HAP-1 (cell line): ENCODE measurements at regions not wholly inside any gene's neighbourhood (a gene's known extent, or its start where the extent isn't known, plus 50 kb on each side); places are given as distances from the start of the nearest gene placed in this dataset.

ENCODE experiments used
- DNase-seq, 2 experiments: peaks; one replicate each; pipeline ENCODE4 v3.0.0-alpha.2; 2016 to 2020; ENCODE audit warnings: low spot score in 2 of 2
- H3K27me3 ChIP-seq: fragments of 250-450 bp; sonication (Bioruptor Pico); 2 replicates; pipeline ENCODE4 v1.5.1; 2020; ENCODE audit warnings: low read depth, mild to moderate bottlenecking, moderate library complexity
- H3K36me3 ChIP-seq: fragments of 250-450 bp; sonication (Bioruptor Pico); replicated peaks from 2 replicates; pipeline ENCODE4 v1.5.1; 2020; ENCODE audit warnings: mild to moderate bottlenecking
- H3K4me1 ChIP-seq: fragments of 250-450 bp; sonication (Bioruptor Pico); 2 replicates; pipeline ENCODE4 v1.5.1; 2020; ENCODE audit warnings: mild to moderate bottlenecking
- H3K4me3 ChIP-seq: fragments of 250-450 bp; sonication (Bioruptor Pico); 2 replicates; pipeline ENCODE4 v1.5.1; 2020; ENCODE audit warnings: mild to moderate bottlenecking, moderate library complexity
- H3K9me3 ChIP-seq: fragments of 250-450 bp; sonication (Bioruptor Pico); 2 replicates; pipeline ENCODE4 v1.5.1; 2020; ENCODE audit warnings: mild to moderate bottlenecking, moderate library complexity
- in situ Hi-C: fragments of 300-500 bp; cut with MboI; formaldehyde crosslinking; loops from 3 replicates; pipeline ENCODE4 v1.14.3; 2020; ENCODE audit warnings: low sequenced_read_pairs, inconsistent platforms, mixed read lengths

DNA sequence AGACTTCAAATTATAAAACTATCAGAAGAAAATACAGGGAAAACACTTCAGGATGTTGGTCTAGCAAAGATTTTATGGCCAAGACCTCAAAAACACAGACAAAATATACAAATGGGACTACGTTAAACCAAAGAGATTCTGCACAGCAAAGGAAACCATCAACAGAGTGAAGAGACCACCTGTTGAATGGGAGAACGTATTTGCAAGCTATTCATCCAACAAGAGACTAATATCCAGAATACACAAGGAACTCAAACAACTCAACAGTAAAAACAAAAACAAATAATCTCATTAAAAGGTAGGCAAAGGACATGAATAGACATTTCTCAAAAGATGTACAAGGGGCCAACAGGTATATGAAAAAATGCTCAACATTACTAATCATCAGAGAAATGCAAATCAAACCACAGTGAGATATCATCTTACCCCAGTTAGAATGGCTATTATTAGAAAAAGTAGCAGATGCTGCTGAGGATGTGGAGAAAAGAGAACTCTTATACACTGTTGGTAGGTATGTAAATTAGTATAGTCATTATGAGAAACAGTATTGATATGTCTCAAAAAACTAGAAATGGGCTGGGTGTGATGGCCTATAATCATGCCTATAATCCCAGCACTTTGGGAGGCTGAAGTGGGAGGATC lies 112.6 kb downstream of the LRIG2 start:
- in situ Hi-C loops, result no loop called here
- Histone ChIP-seq H3K4me3 (no peak overlapping the region), H3K9me3 (no peaks in the 10 kb centered on the region), H3K27me3 (peaks cover 10% of the 10 kb centered on the region; the same call in 1 of the 2 replicates), H3K36me3 (no peaks in the 10 kb centered on the region), H3K4me1 (no peaks in the 10 kb centered on the region)
- no peak for DNase-seq

DNA sequence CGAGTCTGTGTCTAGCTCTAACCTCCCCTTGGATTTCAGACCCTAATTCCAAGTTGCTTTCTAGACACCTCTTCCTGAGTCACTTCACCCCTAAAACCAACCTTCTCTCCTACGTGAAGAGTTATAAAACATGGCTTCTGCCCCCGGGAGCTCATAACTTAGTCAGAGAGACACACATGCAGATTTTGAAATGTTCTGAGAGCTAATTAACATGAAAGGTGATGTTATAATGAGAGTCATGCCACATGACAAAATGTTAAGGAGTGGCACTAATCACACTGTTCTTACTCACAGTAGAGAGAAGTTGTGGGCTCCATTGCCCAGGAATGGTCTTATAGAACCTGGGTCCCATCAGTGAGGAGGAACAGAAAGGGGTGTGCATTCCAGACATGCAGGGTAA lies 117.1 kb downstream of the LRIG2 start:
- in situ Hi-C loops, result no loop called here
- H3K27me3 ChIP-seq, result 0 out of 2 replicates have a peak, but pooled peaks cover 6% of the 10 kb centered on the region
- no peak for DNase-seq

DNA sequence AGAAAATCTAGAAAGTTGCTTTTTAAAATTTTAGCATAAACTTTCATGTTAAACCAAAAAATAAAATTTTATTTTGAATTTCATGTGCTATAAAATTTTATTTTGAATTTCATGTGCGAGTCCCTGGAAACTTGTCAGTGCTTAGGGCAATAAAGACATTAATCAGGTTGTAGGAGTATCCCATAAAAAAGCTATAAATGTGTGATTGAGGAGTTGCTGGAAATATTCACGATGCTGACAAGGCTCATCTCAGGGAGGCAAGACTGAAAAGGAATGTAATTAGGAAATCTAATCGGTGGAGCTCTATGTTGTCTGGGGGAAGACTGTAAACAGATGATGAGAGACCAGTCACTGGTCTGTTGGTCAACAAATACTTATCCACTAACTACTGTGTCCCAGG lies 117.9 kb downstream of the LRIG2 start:
- Histone ChIP-seq H3K9me3 (no peaks in the 10 kb centered on the region), H3K36me3 (no peaks in the 10 kb centered on the region), H3K4me1 (no peaks in the 10 kb centered on the region), H3K27me3 (0 out of 2 replicates have a peak, but pooled peaks cover 6% of the 10 kb centered on the region), H3K4me3 (no peak overlapping the region)
- no peak for DNase-seq
- in situ Hi-C loops, result no loop called here

More for the DNA sequence above, 117.1 kb downstream of the LRIG2 start:
- H3K36me3 ChIP-seq, result no peaks in the 10 kb centered on the region
- no peak overlapping the region for H3K4me3 ChIP-seq
- H3K9me3 ChIP-seq, result no peaks in the 10 kb centered on the region
- no peaks in the 10 kb centered on the region for H3K4me1 ChIP-seq

DNA sequence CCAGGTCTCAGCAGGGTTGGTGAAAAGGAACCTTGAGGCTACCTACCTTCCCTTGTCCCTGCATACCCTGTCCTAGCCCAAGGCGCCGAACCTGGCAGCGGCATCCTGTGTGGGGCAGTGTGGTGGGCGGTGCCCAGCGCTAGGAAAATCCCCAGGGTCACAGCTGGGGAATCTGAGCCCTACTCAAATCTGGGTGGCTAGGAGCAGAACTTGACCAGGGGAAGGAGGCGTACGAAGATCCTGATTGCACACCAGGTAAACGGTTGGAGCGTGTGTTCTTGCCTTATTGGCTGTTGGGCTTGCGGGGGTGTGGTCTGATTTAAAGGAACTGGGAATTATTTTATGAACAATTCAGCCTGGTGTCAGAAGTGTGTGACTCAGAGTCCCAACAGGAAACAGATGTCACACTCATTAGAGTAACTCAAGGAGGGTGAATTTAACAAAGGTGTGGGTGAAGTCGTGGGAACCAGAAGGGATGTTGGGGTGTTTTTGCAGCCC lies 118.6 kb downstream of the LRIG2 start:
- in situ Hi-C loops, result no loop called here
- no peak overlapping the region for H3K4me3 ChIP-seq
- H3K9me3 ChIP-seq, result no peaks in the 10 kb centered on the region
- H3K36me3 ChIP-seq, result no peaks in the 10 kb centered on the region
- H3K4me1 ChIP-seq, result no peaks in the 10 kb centered on the region; the same call in 1 of the 2 replicates
- 0 out of 2 replicates have a peak, but pooled peaks cover 6% of the 10 kb centered on the region for H3K27me3 ChIP-seq
- no peak for DNase-seq

DNA sequence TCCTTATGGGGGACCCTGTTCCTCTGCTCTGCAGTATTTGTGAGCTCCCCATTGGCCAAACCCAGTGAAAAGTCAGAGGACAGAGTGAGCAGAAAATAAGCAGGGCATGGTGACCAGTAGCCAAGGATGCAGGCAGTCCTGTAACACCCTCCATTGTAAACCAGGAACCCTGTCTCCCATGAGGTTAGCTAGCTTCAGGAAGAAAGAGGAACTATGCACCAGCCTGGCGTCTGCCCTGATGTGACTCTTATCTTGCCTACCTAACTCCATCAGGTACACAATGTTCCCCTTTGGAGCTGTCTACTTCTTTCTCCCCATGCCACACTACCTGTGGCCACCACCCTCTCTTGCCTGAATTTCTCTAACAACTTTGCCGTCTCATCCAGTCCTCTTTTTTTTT lies 119.2 kb downstream of the LRIG2 start:
- Histone ChIP-seq H3K27me3 (0 out of 2 replicates have a peak, but pooled peaks cover 4% of the 10 kb centered on the region), H3K36me3 (no peaks in the 10 kb centered on the region), H3K4me1 (no peaks in the 10 kb centered on the region; the same call in 1 of the 2 replicates), H3K4me3 (no peak overlapping the region), H3K9me3 (no peaks in the 10 kb centered on the region)
- in situ Hi-C loops, result no loop called here
- no peak for DNase-seq

DNA sequence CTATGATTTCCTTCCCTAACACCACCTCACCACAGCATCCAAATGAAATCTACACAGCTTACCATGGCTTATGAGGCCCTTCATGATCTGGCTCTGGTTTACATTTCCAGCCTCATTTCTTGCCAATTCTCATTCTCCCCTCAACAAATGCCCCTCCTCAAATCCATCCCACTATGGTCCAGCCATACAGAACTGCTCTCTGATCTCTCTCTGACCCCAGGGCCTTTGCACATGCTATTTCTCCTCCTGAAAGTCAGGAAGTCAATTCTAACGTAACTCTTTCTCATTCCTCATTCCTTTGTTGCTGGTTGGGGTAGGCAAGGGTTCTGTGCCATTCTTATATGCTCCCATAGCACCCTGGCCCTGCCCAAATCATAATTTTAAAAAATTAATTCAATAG lies 120.0 kb downstream of the LRIG2 start:
- in situ Hi-C loops, result no loop called here
- Histone ChIP-seq H3K9me3 (no peaks in the 10 kb centered on the region), H3K36me3 (no peaks in the 10 kb centered on the region), H3K4me3 (no peak overlapping the region), H3K4me1 (no peaks in the 10 kb centered on the region; the same call in 1 of the 2 replicates), H3K27me3 (no peaks in the 10 kb centered on the region)
- no peak for DNase-seq

DNA sequence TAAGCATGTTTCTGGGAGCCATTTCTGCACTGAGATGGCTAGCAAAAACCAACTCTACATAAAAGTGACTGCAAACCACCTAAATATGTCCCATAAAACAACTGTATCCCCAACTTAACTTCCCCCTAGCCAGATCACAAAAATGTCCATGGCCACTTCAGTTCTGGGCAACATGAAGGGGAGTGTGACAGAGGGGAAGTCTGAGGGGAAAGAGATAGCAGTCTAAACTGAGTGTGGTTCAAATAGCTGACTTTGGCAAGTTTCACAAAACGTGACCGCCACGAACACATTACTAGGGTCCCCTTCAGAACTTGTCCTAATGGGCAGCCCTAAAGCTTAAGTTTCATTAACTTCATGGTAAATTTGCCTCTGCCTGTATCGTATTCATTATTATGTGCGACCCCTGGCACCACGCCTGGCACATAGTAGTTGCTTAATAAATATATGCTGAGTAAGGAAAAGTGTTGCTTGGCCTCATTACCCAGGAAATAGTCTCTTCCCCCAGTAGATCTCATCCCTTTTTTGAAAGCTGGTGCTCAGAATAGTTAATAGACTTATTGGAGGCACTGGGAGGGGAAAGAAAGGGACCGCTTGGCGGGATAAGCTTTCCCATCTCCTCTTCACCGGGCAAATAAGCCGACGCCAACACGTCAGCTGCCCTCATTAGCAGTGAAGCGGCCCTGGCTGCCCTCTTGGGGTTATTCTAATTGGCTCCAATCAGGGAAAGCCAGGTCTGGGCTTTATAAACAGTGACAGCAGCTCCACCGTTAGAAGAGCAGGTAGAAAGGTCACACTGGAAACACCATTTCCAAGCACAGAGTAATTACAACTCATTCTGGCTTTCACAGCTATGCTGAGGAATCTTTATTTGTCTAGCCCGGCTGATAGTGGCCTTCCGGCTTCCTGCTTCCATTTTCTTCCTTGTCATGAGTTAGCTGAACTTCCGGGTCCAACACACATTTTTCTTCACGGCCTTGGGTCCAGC lies 122.1 kb downstream of the LRIG2 start:
- no peaks in the 10 kb centered on the region for H3K36me3 ChIP-seq
- no peaks in the 10 kb centered on the region for H3K9me3 ChIP-seq
- DNase-seq, result no peak
- H3K4me3 ChIP-seq, result no peak overlapping the region
- no peaks in the 10 kb centered on the region; the same call in 1 of the 2 replicates for H3K4me1 ChIP-seq
- in situ Hi-C loops, result no loop called here
- H3K27me3 ChIP-seq, result no peaks in the 10 kb centered on the region

DNA sequence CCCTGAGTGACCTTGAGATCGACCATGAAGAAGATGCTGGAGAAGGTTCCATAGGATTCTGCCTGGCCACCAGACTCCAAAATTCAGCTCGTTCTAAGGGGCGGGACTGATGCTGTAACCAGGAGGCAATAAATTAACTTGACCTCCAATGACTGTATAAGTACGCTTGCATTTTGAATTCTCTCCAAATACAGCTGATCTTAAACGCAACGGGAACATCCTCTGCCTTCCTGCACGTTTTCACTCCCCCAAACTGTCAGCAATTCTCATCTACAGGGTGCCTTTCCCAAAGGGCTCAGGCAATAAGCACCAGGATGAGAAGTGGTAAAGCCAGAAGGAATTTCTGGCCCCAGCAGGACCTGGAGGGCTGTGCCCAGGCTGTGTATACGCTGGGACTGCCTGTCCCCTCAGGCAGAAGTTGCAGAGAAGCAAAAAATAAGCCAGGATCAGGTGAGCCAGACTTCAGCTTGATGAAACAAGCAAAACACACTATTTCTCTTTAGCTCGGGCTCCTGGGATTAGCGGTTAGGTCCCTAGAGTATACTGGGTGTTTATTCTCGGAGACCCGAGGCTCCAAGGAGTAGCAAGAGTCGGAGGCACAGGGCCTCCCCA lies 124.8 kb downstream of the LRIG2 start:
- no peaks in the 10 kb centered on the region for H3K27me3 ChIP-seq
- peaks cover 6% of the 10 kb centered on the region for H3K4me1 ChIP-seq
- H3K4me3 ChIP-seq, result no peak overlapping the region
- in situ Hi-C loops, result no loop called here
- H3K36me3 ChIP-seq, result no peaks in the 10 kb centered on the region
- H3K9me3 ChIP-seq, result no peaks in the 10 kb centered on the region
- no peak for DNase-seq

DNA sequence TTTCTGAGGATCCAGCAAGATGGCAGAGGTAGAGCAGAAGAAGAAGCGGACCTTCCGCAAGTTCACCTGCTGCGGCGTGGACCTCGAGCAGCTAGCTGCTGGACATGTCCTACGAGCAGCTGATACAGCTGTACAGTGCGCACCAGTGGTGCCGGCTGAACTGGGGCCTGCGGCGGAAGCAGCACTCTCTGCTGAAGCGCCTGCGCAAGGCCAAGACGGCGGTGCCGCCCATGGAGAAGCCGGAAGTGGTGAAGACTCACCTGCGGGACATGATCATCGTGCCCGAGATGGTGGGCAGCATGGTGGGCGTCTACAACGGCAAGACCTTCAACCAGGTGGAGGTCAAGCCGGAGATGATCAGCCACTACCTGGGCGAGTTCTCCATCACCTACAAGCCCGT lies 125.8 kb downstream of the LRIG2 start:
- DNase-seq, result no peak
- Histone ChIP-seq H3K4me3 (no peak overlapping the region), H3K27me3 (no peaks in the 10 kb centered on the region), H3K9me3 (no peaks in the 10 kb centered on the region), H3K4me1 (peaks cover 6% of the 10 kb centered on the region), H3K36me3 (no peaks in the 10 kb centered on the region)
- in situ Hi-C loops, result no loop called here

DNA sequence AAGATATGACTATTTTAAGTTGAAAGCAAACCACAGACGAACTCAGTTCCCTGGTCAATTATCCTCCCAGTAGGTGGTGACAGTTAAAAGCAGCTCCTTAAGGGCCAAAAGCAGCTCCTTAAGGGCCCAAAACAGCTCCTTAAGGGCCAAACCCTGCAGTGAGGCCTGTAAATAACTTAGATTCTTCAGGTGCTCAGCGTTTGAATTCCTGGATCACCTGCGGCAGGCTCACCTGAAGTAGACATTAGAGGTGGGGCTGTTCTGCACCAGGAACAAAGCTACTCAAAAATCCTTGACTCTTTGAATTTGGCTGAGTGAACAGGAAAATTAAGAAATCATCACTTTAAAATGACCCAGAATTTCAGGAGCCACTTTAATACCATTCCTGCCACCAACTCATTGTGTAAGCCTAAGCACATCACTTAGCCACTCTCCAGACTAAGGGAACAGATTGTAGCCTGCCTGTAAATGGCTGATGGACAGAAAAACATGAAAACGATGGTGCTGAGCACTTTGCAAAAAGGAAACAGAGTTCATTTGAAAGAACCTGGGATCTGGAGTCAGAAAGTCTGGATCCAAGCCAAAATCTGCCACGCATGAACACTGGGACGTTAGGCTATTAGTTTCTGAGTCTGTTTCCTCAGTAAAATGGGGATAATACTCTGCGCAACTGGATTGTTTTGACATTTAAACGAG lies 126.9 kb downstream of the LRIG2 start:
- in situ Hi-C loops, result no loop called here
- Histone ChIP-seq H3K4me1 (peaks cover 6% of the 10 kb centered on the region), H3K36me3 (no peaks in the 10 kb centered on the region), H3K9me3 (no peaks in the 10 kb centered on the region), H3K27me3 (no peaks in the 10 kb centered on the region), H3K4me3 (no peak overlapping the region)
- no peak for DNase-seq

DNA sequence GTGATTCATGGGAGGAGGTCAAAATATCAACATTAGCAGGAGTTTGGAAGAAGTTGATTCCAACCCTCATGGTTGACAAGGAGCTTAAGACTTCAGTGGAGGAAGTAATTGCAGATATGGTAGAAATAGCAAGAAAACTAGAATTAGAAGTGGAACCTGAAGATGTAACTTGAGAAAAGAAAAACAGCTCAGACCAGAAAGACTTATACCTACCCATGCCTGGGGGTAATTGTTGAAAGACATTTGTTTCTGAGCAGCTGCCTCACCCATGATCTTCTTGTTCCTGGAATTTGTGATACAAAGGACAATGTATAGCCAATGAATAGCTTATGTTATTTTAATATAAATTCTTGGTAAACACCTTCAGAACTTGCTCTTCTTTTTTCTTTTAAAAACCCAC lies 128.6 kb downstream of the LRIG2 start:
- no peak overlapping the region for H3K4me3 ChIP-seq
- in situ Hi-C loops, result no loop called here
- H3K27me3 ChIP-seq, result no peaks in the 10 kb centered on the region
- H3K9me3 ChIP-seq, result no peaks in the 10 kb centered on the region
- H3K36me3 ChIP-seq, result no peaks in the 10 kb centered on the region
- H3K4me1 ChIP-seq, result peaks cover 6% of the 10 kb centered on the region
- peak in 1 of 2 experiments; percentile 22 for DNase-seq

DNA sequence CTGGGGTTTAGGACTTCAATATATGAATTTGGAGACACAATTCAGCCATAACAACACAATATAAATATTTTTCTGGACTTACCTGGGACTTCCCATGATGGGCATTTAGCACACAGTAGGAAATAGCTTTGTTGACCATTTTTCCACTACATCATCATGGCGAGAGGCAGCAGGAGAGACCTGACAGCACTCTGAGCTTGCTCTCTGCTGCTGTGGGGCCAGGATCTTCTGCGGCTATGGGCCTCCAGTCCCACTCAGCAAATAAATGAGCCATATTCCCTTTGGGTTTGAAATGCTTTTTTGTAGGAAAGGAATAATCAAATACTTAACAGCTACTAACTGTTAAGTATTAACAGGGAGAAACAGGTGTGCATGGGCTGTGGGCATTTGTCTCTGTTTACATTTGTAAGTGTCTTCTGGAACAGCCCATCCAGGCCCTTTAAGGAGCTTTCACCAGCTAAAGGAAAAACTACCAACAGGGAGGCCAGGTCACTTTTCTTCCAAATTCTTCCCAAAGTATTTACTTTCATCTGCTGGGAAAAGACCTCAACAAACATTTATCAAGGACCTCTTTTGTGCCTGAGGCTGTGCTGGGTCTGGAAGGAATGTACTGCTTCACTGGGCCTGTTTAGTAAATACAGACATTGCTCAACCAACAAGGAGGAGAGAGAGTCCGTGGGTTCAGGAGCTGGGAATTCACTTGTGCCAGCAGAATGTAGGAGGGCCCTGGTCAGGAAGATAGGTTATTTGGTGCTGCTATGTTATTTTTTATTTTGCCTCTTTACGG lies 133.2 kb downstream of the LRIG2 start:
- H3K27me3 ChIP-seq, result no peaks in the 10 kb centered on the region
- no peak overlapping the region for H3K4me3 ChIP-seq
- no peak for DNase-seq
- H3K4me1 ChIP-seq, result peaks cover 6% of the 10 kb centered on the region
- H3K36me3 ChIP-seq, result no peaks in the 10 kb centered on the region
- H3K9me3 ChIP-seq, result no peaks in the 10 kb centered on the region
- in situ Hi-C loops, result no loop called here
